Activated CD8-positive, alpha-beta T cell treated with anti-CD3 and anti-CD28 coated beads, Interleukin-2, amount 10 ng/mL, durations not matched to agents 7 days and 5 days (primary cell): ENCODE measurements at regions not wholly inside any gene's neighbourhood (a gene's known extent, or its start where the extent isn't known, plus 50 kb on each side); places are given as distances from the start of the nearest gene placed in this dataset.

Experiments used
- ATAC-seq: fragments of 150-1000 bp; cut with Tn5 transposase; one replicate; pipeline ENCODE4 v1.10.0; 2021; ENCODE audit warnings: moderate library complexity
- CTCF ChIA-PET: fragments of 350-600 bp; sonication (Branson Sonifier 250); formaldehyde crosslinking; loops from one replicate; lab custom pipeline; 2021; ENCODE audit warnings: antibody characterized with exemption; lab: Charles Lee
- POLR2A ChIA-PET: fragments of 350-600 bp; sonication (Branson Sonifier 250); formaldehyde crosslinking; loops from one replicate; lab custom pipeline; 2021; ENCODE audit warnings: antibody characterized with exemption; lab: Charles Lee
- DNase-seq: peaks from one replicate; pipeline ENCODE4 v3.0.0-alpha.2; 2020
- H3K27ac Mint-ChIP-seq: one replicate; pipeline ENCODE4 v1.8.0; 2021; ENCODE audit warnings: mild to moderate bottlenecking, mixed read lengths
- H3K27me3 Mint-ChIP-seq: one replicate; pipeline ENCODE4 v1.8.0; 2021; ENCODE audit warnings: low read depth, mixed read lengths
- H3K36me3 Mint-ChIP-seq: one replicate; pipeline ENCODE4 v1.8.0; 2021; ENCODE audit warnings: low read depth, mixed read lengths
- H3K4me1 Mint-ChIP-seq: one replicate; pipeline ENCODE4 v1.8.0; 2021; ENCODE audit warnings: low read depth, mixed read lengths
- H3K4me3 Mint-ChIP-seq: one replicate; pipeline ENCODE4 v1.8.0; 2021; ENCODE audit warnings: mild to moderate bottlenecking, mixed read lengths
- H3K9me3 Mint-ChIP-seq: one replicate; pipeline ENCODE4 v1.8.0; 2022; ENCODE audit warnings: mixed read lengths; ENCODE audit not compliant: insufficient read depth

GRCh38 chr20:39784693-39785092 is 822.5 kb downstream of the DHX35 start:
- no peak for DNase-seq
- CTCF ChIA-PET, result no interaction called here
- no peak for ATAC-seq
- Mint-ChIP-seq H3K36me3 (no peaks in the 10 kb centered on the region), H3K27ac (no peak overlapping the region), H3K27me3 (no peaks in the 10 kb centered on the region), H3K4me1 (no peaks in the 10 kb centered on the region), H3K9me3 (peaks cover 6% of the 10 kb centered on the region), H3K4me3 (no peak overlapping the region)
- POLR2A ChIA-PET, result no interaction called here

- Mint-ChIP-seq H3K4me3 (no peak overlapping the region), H3K36me3 (no peaks in the 10 kb centered on the region), H3K9me3 (no peaks in the 10 kb centered on the region), H3K27me3 (no peaks in the 10 kb centered on the region), H3K4me1 (no peaks in the 10 kb centered on the region), H3K27ac (no peak overlapping the region)
- CTCF ChIA-PET, result no interaction called here
- DNase-seq (no peak), ATAC-seq (no peak)
- POLR2A ChIA-PET, result no interaction called here
Measured at GRCh38 chr20:39778847-39779604, 816.9 kb downstream of the DHX35 start.

- POLR2A ChIA-PET, result no interaction called here
- no peak overlapping the region for H3K4me3 Mint-ChIP-seq
- H3K4me1 Mint-ChIP-seq, result no peaks in the 10 kb centered on the region
- H3K36me3 Mint-ChIP-seq, result no peaks in the 10 kb centered on the region
- DNase-seq, result no peak
- H3K27me3 Mint-ChIP-seq, result no peaks in the 10 kb centered on the region
- no peak for ATAC-seq
- CTCF ChIA-PET, result no interaction called here
- no peak overlapping the region for H3K27ac Mint-ChIP-seq
- no peaks in the 10 kb centered on the region for H3K9me3 Mint-ChIP-seq
Measured at GRCh38 chr20:39778431-39778830, 816.3 kb downstream of the DHX35 start.

- ATAC-seq (no peak), DNase-seq (no peak)
- ChIA-PET POLR2A (no interaction called here), CTCF (no interaction called here)
- no peak overlapping the region for H3K27ac Mint-ChIP-seq
- H3K36me3 Mint-ChIP-seq, result no peaks in the 10 kb centered on the region
- no peaks in the 10 kb centered on the region for H3K9me3 Mint-ChIP-seq
- H3K4me3 Mint-ChIP-seq, result no peak overlapping the region
- no peaks in the 10 kb centered on the region for H3K4me1 Mint-ChIP-seq
- H3K27me3 Mint-ChIP-seq, result no peaks in the 10 kb centered on the region
Measured at GRCh38 chr20:39777610-39778009, 815.5 kb downstream of the DHX35 start.

- DNase-seq (no peak), ATAC-seq (no peak)
- Mint-ChIP-seq H3K27ac (no peak overlapping the region), H3K9me3 (peaks cover 8% of the 10 kb centered on the region), H3K4me3 (no peak overlapping the region), H3K4me1 (no peaks in the 10 kb centered on the region), H3K27me3 (no peaks in the 10 kb centered on the region), H3K36me3 (no peaks in the 10 kb centered on the region)
- ChIA-PET CTCF (no interaction called here), POLR2A (no interaction called here)
Measured at GRCh38 chr20:39775110-39775509, 813.0 kb downstream of the DHX35 start.

- no peak overlapping the region for H3K4me3 Mint-ChIP-seq
- ChIA-PET CTCF (no interaction called here), POLR2A (no interaction called here)
- DNase-seq (no peak), ATAC-seq (no peak)
- no peaks in the 10 kb centered on the region for H3K27me3 Mint-ChIP-seq
- H3K27ac Mint-ChIP-seq, result no peak overlapping the region
- H3K9me3 Mint-ChIP-seq, result peaks cover 8% of the 10 kb centered on the region
- no peaks in the 10 kb centered on the region for H3K36me3 Mint-ChIP-seq
- no peaks in the 10 kb centered on the region for H3K4me1 Mint-ChIP-seq
Measured at GRCh38 chr20:39773380-39774000, 811.3 kb downstream of the DHX35 start.

GRCh38 chr20:39767352-39767751 is 805.2 kb downstream of the DHX35 start:
- H3K27ac Mint-ChIP-seq, result no peak overlapping the region
- DNase-seq (no peak), ATAC-seq (no peak)
- POLR2A ChIA-PET, result no interaction called here
- peaks cover 8% of the 10 kb centered on the region for H3K9me3 Mint-ChIP-seq
- H3K27me3 Mint-ChIP-seq, result no peaks in the 10 kb centered on the region
- H3K4me3 Mint-ChIP-seq, result no peak overlapping the region
- H3K36me3 Mint-ChIP-seq, result no peaks in the 10 kb centered on the region
- CTCF ChIA-PET, result no interaction called here
- H3K4me1 Mint-ChIP-seq, result no peaks in the 10 kb centered on the region

- ATAC-seq (no peak), DNase-seq (no peak)
- POLR2A ChIA-PET, result no interaction called here
- Mint-ChIP-seq H3K4me1 (no peaks in the 10 kb centered on the region), H3K36me3 (no peaks in the 10 kb centered on the region), H3K27ac (no peak overlapping the region), H3K27me3 (no peaks in the 10 kb centered on the region), H3K4me3 (no peak overlapping the region), H3K9me3 (peaks cover 8% of the 10 kb centered on the region)
- CTCF ChIA-PET, result no interaction called here
Measured at GRCh38 chr20:39766333-39766732, 804.2 kb downstream of the DHX35 start.

- ATAC-seq (no peak), DNase-seq (no peak)
- no peak overlapping the region for H3K4me3 Mint-ChIP-seq
- POLR2A ChIA-PET, result no interaction called here
- H3K9me3 Mint-ChIP-seq, result no peaks in the 10 kb centered on the region
- H3K27ac Mint-ChIP-seq, result no peak overlapping the region
- H3K36me3 Mint-ChIP-seq, result no peaks in the 10 kb centered on the region
- no peaks in the 10 kb centered on the region for H3K27me3 Mint-ChIP-seq
- CTCF ChIA-PET, result no interaction called here
- no peaks in the 10 kb centered on the region for H3K4me1 Mint-ChIP-seq
Measured at GRCh38 chr20:39762716-39763115, 800.6 kb downstream of the DHX35 start.

- no peak for DNase-seq
- H3K4me3 Mint-ChIP-seq, result no peak overlapping the region
- no peaks in the 10 kb centered on the region for H3K36me3 Mint-ChIP-seq
- CTCF ChIA-PET, result no interaction called here
- no peak overlapping the region for H3K27ac Mint-ChIP-seq
- H3K4me1 Mint-ChIP-seq, result no peaks in the 10 kb centered on the region
- ATAC-seq, result no peak
- H3K9me3 Mint-ChIP-seq, result peaks cover 7% of the 10 kb centered on the region
- H3K27me3 Mint-ChIP-seq, result no peaks in the 10 kb centered on the region
- POLR2A ChIA-PET, result no interaction called here
Measured at GRCh38 chr20:39758876-39759275, 796.7 kb downstream of the DHX35 start.

GRCh38 chr20:39756828-39757227 is 794.7 kb downstream of the DHX35 start:
- Mint-ChIP-seq H3K27me3 (no peaks in the 10 kb centered on the region), H3K27ac (no peak overlapping the region), H3K4me1 (no peaks in the 10 kb centered on the region), H3K9me3 (peaks cover 8% of the 10 kb centered on the region), H3K36me3 (no peaks in the 10 kb centered on the region), H3K4me3 (no peak overlapping the region)
- DNase-seq (no peak), ATAC-seq (no peak)
- POLR2A ChIA-PET, result no interaction called here
- CTCF ChIA-PET, result no interaction called here

- Mint-ChIP-seq H3K27me3 (no peaks in the 10 kb centered on the region), H3K27ac (no peak overlapping the region), H3K36me3 (no peaks in the 10 kb centered on the region), H3K9me3 (peaks cover 13% of the 10 kb centered on the region), H3K4me3 (no peak overlapping the region), H3K4me1 (no peaks in the 10 kb centered on the region)
- CTCF ChIA-PET, result no interaction called here
- DNase-seq, result no peak
- ATAC-seq, result no peak
- POLR2A ChIA-PET, result no interaction called here
Measured at GRCh38 chr20:39756369-39756768, 794.2 kb downstream of the DHX35 start.
